ENCODE measurements at regions not wholly inside any gene's neighbourhood (a gene's known extent, or its start where the extent isn't known, plus 50 kb on each side); places are given as distances from the start of the nearest gene placed in this dataset.

DNA sequence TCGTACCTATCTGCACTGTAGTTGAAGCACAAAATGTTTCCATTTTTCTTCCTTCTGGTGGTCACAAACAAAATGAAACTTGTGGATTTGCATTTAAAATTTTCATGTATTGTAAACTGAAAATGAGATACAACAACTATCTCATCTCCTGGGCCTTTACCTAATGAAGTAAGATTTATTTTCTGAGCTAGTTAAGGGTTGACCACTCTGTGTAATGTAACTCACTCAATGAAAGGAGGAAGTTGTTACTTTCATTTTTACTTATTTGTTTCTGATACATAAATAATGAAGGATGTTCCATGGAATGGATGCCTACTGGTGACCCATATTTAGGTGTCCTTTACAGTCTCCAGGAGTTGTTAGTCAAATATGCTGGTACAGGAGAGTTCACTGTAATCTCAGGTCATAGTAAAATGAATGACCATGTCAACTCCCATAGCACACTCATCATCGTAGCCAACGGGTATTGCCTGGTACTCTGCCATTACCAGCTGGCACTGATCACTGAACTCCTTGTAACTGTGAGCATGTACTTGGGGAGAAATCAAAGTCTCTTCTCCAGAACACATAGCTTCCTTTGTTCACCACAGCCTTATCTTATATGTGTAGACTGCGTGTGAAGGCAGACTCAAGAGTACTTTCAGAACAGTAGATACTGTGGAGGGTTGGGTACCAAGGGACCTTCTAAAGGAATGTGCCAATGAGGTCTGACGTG, 474.2 kb upstream of the ROBO2 start (continued):
- TF ChIP-seq, protein P1, sequence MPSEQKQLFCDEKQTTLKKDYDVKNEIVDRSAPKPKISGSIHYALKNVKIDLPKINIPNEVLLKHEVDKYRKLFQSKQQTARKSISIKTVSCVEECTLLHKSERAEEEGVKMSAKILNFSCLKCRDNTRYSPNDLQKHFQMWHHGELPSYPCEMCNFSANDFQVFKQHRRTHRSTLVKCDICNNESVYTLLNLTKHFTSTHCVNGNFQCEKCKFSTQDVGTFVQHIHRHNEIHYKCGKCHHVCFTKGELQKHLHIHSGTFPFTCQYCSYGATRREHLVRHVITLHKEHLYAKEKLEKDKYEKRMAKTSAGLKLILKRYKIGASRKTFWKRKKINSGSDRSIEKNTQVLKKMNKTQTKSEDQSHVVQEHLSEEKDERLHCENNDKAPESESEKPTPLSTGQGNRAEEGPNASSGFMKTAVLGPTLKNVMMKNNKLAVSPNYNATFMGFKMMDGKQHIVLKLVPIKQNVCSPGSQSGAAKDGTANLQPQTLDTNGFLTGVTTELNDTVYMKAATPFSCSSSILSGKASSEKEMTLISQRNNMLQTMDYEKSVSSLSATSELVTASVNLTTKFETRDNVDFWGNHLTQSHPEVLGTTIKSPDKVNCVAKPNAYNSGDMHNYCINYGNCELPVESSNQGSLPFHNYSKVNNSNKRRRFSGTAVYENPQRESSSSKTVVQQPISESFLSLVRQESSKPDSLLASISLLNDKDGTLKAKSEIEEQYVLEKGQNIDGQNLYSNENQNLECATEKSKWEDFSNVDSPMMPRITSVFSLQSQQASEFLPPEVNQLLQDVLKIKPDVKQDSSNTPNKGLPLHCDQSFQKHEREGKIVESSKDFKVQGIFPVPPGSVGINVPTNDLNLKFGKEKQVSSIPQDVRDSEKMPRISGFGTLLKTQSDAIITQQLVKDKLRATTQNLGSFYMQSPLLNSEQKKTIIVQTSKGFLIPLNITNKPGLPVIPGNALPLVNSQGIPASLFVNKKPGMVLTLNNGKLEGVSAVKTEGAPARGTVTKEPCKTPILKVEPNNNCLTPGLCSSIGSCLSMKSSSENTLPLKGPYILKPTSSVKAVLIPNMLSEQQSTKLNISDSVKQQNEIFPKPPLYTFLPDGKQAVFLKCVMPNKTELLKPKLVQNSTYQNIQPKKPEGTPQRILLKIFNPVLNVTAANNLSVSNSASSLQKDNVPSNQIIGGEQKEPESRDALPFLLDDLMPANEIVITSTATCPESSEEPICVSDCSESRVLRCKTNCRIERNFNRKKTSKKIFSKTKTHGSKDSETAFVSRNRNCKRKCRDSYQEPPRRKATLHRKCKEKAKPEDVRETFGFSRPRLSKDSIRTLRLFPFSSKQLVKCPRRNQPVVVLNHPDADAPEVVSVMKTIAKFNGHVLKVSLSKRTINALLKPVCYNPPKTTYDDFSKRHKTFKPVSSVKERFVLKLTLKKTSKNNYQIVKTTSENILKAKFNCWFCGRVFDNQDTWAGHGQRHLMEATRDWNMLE (tag by site-specific recombination; conservative IDR thresholded peaks at IDR 0.05; ENCODE audit: low read depth): no peak
- TF ChIP-seq ZNF837 (tag by site-specific recombination; IDR thresholded peaks at IDR 0.05): no peak
- no peak for TF ChIP-seq ZNF792 (tag by site-specific recombination; IDR thresholded peaks at IDR 0.05)

DNA sequence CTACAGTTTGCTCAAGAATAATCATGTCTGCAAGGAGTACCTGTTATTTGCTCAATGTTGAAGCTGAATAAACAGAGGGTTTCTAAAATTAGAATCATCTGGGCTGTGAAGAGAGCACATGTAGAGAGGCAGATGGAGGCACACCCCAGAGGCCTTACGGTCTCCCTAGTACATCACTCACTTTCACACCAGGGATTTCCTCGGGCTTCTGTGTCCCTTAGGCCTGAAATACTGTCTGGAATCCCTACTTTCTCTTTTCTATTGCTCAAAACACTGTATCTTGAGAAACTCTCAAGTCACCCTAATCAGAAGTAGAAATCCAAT, 473.7 kb upstream of the ROBO2 start:
- POLR2A ChIA-PET: no interaction called here
- H3K4me3 ChIP-seq (ENCODE audit: low read depth, low read length): no peak overlapping the region
- no peak overlapping the region for H3K27ac ChIP-seq (ENCODE audit: extremely low read depth, low read depth, low read length)
- H3K4me1 ChIP-seq (ENCODE audit: control insufficient read depth, insufficient read depth, low read length): no peaks in the 10 kb centered on the region
- TF ChIP-seq, protein P2, sequence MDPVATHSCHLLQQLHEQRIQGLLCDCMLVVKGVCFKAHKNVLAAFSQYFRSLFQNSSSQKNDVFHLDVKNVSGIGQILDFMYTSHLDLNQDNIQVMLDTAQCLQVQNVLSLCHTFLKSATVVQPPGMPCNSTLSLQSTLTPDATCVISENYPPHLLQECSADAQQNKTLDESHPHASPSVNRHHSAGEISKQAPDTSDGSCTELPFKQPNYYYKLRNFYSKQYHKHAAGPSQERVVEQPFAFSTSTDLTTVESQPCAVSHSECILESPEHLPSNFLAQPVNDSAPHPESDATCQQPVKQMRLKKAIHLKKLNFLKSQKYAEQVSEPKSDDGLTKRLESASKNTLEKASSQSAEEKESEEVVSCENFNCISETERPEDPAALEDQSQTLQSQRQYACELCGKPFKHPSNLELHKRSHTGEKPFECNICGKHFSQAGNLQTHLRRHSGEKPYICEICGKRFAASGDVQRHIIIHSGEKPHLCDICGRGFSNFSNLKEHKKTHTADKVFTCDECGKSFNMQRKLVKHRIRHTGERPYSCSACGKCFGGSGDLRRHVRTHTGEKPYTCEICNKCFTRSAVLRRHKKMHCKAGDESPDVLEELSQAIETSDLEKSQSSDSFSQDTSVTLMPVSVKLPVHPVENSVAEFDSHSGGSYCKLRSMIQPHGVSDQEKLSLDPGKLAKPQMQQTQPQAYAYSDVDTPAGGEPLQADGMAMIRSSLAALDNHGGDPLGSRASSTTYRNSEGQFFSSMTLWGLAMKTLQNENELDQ (tag by site-specific recombination; IDR thresholded peaks at IDR 0.05; ENCODE audit: low read depth): no peak
- TF ChIP-seq ZNF610 (tag by site-specific recombination; IDR thresholded peaks at IDR 0.05; ENCODE audit: borderline replicate concordance) (no peak), KLF16 (tag by site-specific recombination; IDR thresholded peaks at IDR 0.05) (no peak), GLI4 (tag by site-specific recombination; IDR thresholded peaks at IDR 0.05) (no peak), ZNF335 (tag by site-specific recombination; conservative IDR thresholded peaks at IDR 0.05) (no peak), KLF8 (tag by site-specific recombination; IDR thresholded peaks at IDR 0.05) (no peak), ZNF626 (tag by site-specific recombination; IDR thresholded peaks at IDR 0.05) (no peak), ZNF843 (tag by site-specific recombination; IDR thresholded peaks at IDR 0.05) (no peak), ZNF585B (tag by site-specific recombination; IDR thresholded peaks at IDR 0.05) (no peak), ZNF558 (tag by site-specific recombination; IDR thresholded peaks at IDR 0.05) (no peak), ZNF544 (tag by site-specific recombination; IDR thresholded peaks at IDR 0.05) (no peak), SP2 (tag by site-specific recombination; IDR thresholded peaks at IDR 0.05) (no peak), WT1 (tag by site-specific recombination; IDR thresholded peaks at IDR 0.05) (no peak), HOXC10 (CRISPR knock-in tag; IDR thresholded peaks at IDR 0.05) (no peak), ZNF510 (tag by site-specific recombination; IDR thresholded peaks at IDR 0.05; ENCODE audit: insufficient replicate concordance) (no peak), ZNF274 (IDR thresholded peaks at IDR 0.05; ENCODE audit: low read length) (no peak), ZNF274 (tag by site-specific recombination; IDR thresholded peaks at IDR 0.05; ENCODE audit: borderline replicate concordance) (no peak), ZNF292 (tag by site-specific recombination; IDR thresholded peaks at IDR 0.05; ENCODE audit: borderline replicate concordance, low read depth) (no peak), ZNF629 (tag by site-specific recombination; IDR thresholded peaks at IDR 0.05) (no peak)
- TF ChIP-seq, protein P3, sequence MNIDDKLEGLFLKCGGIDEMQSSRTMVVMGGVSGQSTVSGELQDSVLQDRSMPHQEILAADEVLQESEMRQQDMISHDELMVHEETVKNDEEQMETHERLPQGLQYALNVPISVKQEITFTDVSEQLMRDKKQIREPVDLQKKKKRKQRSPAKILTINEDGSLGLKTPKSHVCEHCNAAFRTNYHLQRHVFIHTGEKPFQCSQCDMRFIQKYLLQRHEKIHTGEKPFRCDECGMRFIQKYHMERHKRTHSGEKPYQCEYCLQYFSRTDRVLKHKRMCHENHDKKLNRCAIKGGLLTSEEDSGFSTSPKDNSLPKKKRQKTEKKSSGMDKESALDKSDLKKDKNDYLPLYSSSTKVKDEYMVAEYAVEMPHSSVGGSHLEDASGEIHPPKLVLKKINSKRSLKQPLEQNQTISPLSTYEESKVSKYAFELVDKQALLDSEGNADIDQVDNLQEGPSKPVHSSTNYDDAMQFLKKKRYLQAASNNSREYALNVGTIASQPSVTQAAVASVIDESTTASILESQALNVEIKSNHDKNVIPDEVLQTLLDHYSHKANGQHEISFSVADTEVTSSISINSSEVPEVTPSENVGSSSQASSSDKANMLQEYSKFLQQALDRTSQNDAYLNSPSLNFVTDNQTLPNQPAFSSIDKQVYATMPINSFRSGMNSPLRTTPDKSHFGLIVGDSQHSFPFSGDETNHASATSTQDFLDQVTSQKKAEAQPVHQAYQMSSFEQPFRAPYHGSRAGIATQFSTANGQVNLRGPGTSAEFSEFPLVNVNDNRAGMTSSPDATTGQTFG (tag by site-specific recombination; IDR thresholded peaks at IDR 0.05; ENCODE audit: borderline replicate concordance): no peak
- TF ChIP-seq, protein P4, sequence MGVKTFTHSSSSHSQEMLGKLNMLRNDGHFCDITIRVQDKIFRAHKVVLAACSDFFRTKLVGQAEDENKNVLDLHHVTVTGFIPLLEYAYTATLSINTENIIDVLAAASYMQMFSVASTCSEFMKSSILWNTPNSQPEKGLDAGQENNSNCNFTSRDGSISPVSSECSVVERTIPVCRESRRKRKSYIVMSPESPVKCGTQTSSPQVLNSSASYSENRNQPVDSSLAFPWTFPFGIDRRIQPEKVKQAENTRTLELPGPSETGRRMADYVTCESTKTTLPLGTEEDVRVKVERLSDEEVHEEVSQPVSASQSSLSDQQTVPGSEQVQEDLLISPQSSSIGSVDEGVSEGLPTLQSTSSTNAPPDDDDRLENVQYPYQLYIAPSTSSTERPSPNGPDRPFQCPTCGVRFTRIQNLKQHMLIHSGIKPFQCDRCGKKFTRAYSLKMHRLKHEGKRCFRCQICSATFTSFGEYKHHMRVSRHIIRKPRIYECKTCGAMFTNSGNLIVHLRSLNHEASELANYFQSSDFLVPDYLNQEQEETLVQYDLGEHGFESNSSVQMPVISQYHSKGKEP (tag by site-specific recombination; IDR thresholded peaks at IDR 0.05): no peak
- no peaks in the 10 kb centered on the region for H3K36me3 ChIP-seq (ENCODE audit: control insufficient read depth in 2 of 2, insufficient read depth in 1 of 2, low read length in 2 of 2)
- H3K9me3 ChIP-seq (ENCODE audit: control insufficient read depth, insufficient read depth, low read depth, low read length): no peaks in the 10 kb centered on the region
- CTCF ChIA-PET: no interaction called here
